B cell (primary cell): ENCODE measurements at regions not wholly inside any gene's neighbourhood (a gene's known extent, or its start where the extent isn't known, plus 50 kb on each side); places are given as distances from the start of the nearest gene placed in this dataset.

ENCODE experiments used
- CTCF ChIP-seq: fragments of 200-600 bp; IDR thresholded peaks from one replicate; pipeline ENCODE4 v1.8.0; 2022; ENCODE audit warnings: antibody characterized with exemption, mild to moderate bottlenecking
- EZH2 ChIP-seq: IDR thresholded peaks from 2 replicates; pipeline ENCODE4 v1.6.1; 2012; ENCODE audit warnings: borderline replicate concordance, low read depth, mild to moderate bottlenecking, moderate library complexity, low read length; ENCODE audit not compliant: insufficient read depth, poor library complexity, severe bottlenecking

GRCh38 chr18:22006458-22006857, 162.9 kb upstream of the GATA6 start:
- TF ChIP-seq CTCF, result no peak
- TF ChIP-seq EZH2, result no peak
